K562 (cell line): ENCODE measurements at regions not wholly inside any gene's neighbourhood (a gene's known extent, or its start where the extent isn't known, plus 50 kb on each side); places are given as distances from the start of the nearest gene placed in this dataset.

Experiments used
- ARID2 ChIP-seq: fragments of 450-650 bp; IDR thresholded peaks from 2 replicates; pipeline ENCODE4 v1.6.1; 2017; ENCODE audit warnings: antibody characterized with exemption, mild to moderate bottlenecking
- ATF1 ChIP-seq, 2 experiments: fragments of 450-650 bp in 1 of 2; IDR thresholded peaks; 2 replicates each; pipeline ENCODE4 v1.6.1; 2016; ENCODE audit warnings: missing compliant biosample characterization in 1 of 2, missing genetic modification characterization in 1 of 2
- C11orf30 ChIP-seq: fragments of 450-650 bp; IDR thresholded peaks from 2 replicates; pipeline ENCODE4 v1.6.1; 2016; ENCODE audit warnings: low read depth, mild to moderate bottlenecking
- EHMT2 ChIP-seq: fragments of 450-650 bp; IDR thresholded peaks from 2 replicates; pipeline ENCODE4 v1.6.1; 2018; ENCODE audit warnings: antibody characterized with exemption
- FOXM1 ChIP-seq, 2 experiments: fragments of 450-650 bp in 1 of 2; sonication (generic) in 1 of 2; formaldehyde crosslinking in 1 of 2; IDR thresholded peaks; 2 replicates each; pipeline versions ENCODE4 v1.6.1 to v1.9.0; 2017 to 2022; ENCODE audit warnings: low read depth in 2 of 2, mild to moderate bottlenecking in 2 of 2, missing genetic modification reagents in 1 of 2, moderate library complexity in 1 of 2
- JUND ChIP-seq, 2 experiments: IDR thresholded peaks; 2 replicates in 1 of 2; 3 replicates in 1 of 2; pipeline ENCODE4 v1.6.1; 2011; ENCODE audit warnings: borderline replicate concordance in 2 of 2, low read depth in 2 of 2, low read length in 2 of 2, improper control_type of control experiment in 1 of 2, missing biosample characterization in 1 of 2, missing genetic modification characterization in 1 of 2, missing genetic modification reagents in 1 of 2
- KLF16 ChIP-seq: IDR thresholded peaks from 2 replicates; pipeline ENCODE4 v1.6.1; 2016; ENCODE audit warnings: antibody characterized with exemption
- L3MBTL2 ChIP-seq: fragments of 450-650 bp; IDR thresholded peaks from 2 replicates; pipeline ENCODE4 v1.6.1; 2016; ENCODE audit warnings: mild to moderate bottlenecking, moderate library complexity
- MAFG ChIP-seq: fragments of 450-650 bp; conservative IDR thresholded peaks from 2 replicates; pipeline ENCODE4 v1.6.1; 2016; ENCODE audit warnings: missing genetic modification characterization, missing compliant biosample characterization
- RAD21 ChIP-seq, 2 experiments: fragments of 250-450 bp in 1 of 2; fragments of 450-650 bp in 1 of 2; sonication (Bioruptor Pico) in 1 of 2; formaldehyde crosslinking in 1 of 2; IDR thresholded peaks in 1 of 2; conservative IDR thresholded peaks in 1 of 2; 2 replicates each; pipeline versions ENCODE4 v1.4.0 to v1.8.0; 2020 to 2022; ENCODE audit warnings: mild to moderate bottlenecking in 2 of 2, moderate library complexity in 1 of 2
- SMC3 ChIP-seq: conservative IDR thresholded peaks from 2 replicates; pipeline ENCODE4 v1.6.1; 2011; ENCODE audit warnings: low read depth, low read length, improper control_type of control experiment; ENCODE audit not compliant: insufficient read depth
- TF ChIP-seq, protein P1 (sequence below), 2 experiments: fragments of 450-650 bp; formaldehyde crosslinking in 1 of 2; IDR thresholded peaks; 2 replicates each; pipeline versions ENCODE4 v1.4.0 to v1.6.1; 2014 to 2020; ENCODE audit warnings: mild to moderate bottlenecking in 2 of 2, borderline replicate concordance in 1 of 2, low read depth in 1 of 2
- TF ChIP-seq, protein P2 (sequence below): fragments of 250-450 bp; sonication (Bioruptor Pico); IDR thresholded peaks from 2 replicates; pipeline ENCODE4 v1.8.0; 2021; ENCODE audit warnings: moderate library complexity, mild to moderate bottlenecking, inconsistent platforms
- TF ChIP-seq, protein P3 (sequence below): fragments of 250-450 bp; sonication (Bioruptor Pico); IDR thresholded peaks from 2 replicates; pipeline ENCODE4 v1.4.0; 2020; ENCODE audit warnings: mild to moderate bottlenecking
- TF ChIP-seq, protein P4 (sequence below): fragments of 450-650 bp; formaldehyde crosslinking; IDR thresholded peaks from 2 replicates; pipeline ENCODE4 v1.4.0; 2020; ENCODE audit warnings: mild to moderate bottlenecking, moderate library complexity

DNA sequence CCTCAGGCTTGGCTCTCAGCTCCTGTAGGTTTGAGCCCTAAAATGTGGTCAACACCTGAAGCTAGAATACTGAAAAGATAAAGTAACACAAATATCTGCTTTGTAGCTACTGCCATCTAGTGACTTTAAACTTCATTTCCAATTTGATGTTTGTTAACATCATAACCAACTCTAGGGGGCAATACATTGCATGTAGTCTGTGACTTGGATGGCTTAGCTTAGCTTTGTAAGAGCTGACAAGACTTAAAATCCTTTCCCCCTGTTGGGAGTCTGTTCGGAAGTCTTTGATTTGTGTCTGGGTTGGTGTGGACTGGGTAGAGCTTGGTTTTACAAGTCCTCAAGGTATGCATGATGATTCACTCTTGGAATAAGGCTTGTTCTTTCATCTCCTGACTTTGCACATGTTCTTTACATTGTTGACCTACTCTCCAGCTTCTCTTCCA lies 51.7 kb downstream of the SCN11A start (continued):
- TF ChIP-seq, protein P1, sequence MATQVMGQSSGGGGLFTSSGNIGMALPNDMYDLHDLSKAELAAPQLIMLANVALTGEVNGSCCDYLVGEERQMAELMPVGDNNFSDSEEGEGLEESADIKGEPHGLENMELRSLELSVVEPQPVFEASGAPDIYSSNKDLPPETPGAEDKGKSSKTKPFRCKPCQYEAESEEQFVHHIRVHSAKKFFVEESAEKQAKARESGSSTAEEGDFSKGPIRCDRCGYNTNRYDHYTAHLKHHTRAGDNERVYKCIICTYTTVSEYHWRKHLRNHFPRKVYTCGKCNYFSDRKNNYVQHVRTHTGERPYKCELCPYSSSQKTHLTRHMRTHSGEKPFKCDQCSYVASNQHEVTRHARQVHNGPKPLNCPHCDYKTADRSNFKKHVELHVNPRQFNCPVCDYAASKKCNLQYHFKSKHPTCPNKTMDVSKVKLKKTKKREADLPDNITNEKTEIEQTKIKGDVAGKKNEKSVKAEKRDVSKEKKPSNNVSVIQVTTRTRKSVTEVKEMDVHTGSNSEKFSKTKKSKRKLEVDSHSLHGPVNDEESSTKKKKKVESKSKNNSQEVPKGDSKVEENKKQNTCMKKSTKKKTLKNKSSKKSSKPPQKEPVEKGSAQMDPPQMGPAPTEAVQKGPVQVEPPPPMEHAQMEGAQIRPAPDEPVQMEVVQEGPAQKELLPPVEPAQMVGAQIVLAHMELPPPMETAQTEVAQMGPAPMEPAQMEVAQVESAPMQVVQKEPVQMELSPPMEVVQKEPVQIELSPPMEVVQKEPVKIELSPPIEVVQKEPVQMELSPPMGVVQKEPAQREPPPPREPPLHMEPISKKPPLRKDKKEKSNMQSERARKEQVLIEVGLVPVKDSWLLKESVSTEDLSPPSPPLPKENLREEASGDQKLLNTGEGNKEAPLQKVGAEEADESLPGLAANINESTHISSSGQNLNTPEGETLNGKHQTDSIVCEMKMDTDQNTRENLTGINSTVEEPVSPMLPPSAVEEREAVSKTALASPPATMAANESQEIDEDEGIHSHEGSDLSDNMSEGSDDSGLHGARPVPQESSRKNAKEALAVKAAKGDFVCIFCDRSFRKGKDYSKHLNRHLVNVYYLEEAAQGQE (IDR thresholded peaks at IDR 0.05; ENCODE audit: borderline replicate concordance): peak; percentile 94
- TF ChIP-seq, protein P1 (CRISPR knock-in tag; IDR thresholded peaks at IDR 0.05; ENCODE audit: low read depth): no peak
- no peak for TF ChIP-seq FOXM1 (IDR thresholded peaks at IDR 0.05; ENCODE audit: low read depth)
- TF ChIP-seq FOXM1 (CRISPR knock-in tag; IDR thresholded peaks at IDR 0.05; ENCODE audit: low read depth): no peak
- TF ChIP-seq, protein P2, sequence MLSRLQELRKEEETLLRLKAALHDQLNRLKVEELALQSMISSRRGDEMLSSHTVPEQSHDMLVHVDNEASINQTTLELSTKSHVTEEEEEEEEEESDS (CRISPR knock-in tag): no peak
- TF ChIP-seq, protein P3, sequence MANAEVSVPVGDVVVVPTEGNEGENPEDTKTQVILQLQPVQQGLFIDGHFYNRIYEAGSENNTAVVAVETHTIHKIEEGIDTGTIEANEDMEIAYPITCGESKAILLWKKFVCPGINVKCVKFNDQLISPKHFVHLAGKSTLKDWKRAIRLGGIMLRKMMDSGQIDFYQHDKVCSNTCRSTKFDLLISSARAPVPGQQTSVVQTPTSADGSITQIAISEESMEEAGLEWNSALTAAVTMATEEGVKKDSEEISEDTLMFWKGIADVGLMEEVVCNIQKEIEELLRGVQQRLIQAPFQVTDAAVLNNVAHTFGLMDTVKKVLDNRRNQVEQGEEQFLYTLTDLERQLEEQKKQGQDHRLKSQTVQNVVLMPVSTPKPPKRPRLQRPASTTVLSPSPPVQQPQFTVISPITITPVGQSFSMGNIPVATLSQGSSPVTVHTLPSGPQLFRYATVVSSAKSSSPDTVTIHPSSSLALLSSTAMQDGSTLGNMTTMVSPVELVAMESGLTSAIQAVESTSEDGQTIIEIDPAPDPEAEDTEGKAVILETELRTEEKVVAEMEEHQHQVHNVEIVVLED (CRISPR knock-in tag): peak; percentile 29; the same call in 1 of the 2 replicates
- 0 out of 2 replicates have a peak, but pooled peaks have one; percentile 38 for TF ChIP-seq MAFG
- no peak for TF ChIP-seq ATF1 (CRISPR knock-in tag; IDR thresholded peaks at IDR 0.05)
- peak; percentile 37; the same call in 1 of the 2 replicates for TF ChIP-seq ATF1 (tag; IDR thresholded peaks at IDR 0.05)
- TF ChIP-seq, protein P4, sequence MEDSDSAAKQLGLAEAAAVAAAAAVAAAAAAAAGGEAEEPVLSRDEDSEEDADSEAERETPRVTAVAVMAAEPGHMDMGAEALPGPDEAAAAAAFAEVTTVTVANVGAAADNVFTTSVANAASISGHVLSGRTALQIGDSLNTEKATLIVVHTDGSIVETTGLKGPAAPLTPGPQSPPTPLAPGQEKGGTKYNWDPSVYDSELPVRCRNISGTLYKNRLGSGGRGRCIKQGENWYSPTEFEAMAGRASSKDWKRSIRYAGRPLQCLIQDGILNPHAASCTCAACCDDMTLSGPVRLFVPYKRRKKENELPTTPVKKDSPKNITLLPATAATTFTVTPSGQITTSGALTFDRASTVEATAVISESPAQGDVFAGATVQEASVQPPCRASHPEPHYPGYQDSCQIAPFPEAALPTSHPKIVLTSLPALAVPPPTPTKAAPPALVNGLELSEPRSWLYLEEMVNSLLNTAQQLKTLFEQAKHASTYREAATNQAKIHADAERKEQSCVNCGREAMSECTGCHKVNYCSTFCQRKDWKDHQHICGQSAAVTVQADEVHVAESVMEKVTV (CRISPR knock-in tag): peak; percentile 99
- TF ChIP-seq JUND (IDR thresholded peaks at IDR 0.05; ENCODE audit: borderline replicate concordance, low read depth, low read length): peak; percentile 52; the same call in 1 of the 2 replicates
- peak; percentile 20; the same call in 1 of the 3 replicates for TF ChIP-seq JUND (tag; IDR thresholded peaks at IDR 0.05; ENCODE audit: borderline replicate concordance, low read depth, low read length)
- peak; percentile 64; the same call in 1 of the 2 replicates for TF ChIP-seq ARID2
- TF ChIP-seq KLF16: peak; percentile 66
- peak; percentile 63; the same call in 1 of the 2 replicates for TF ChIP-seq C11orf30
- TF ChIP-seq SMC3: peak; percentile 90
- TF ChIP-seq L3MBTL2: peak; percentile 23; the same call in 1 of the 2 replicates
- TF ChIP-seq RAD21 (CRISPR knock-in tag; conservative IDR thresholded peaks at IDR 0.05 in 1 of 2, IDR thresholded peaks at IDR 0.05 in 1 of 2): peak; percentile 99 to 100
- peak; percentile 66; the same call in 1 of the 2 replicates for TF ChIP-seq EHMT2
